ENCODE measurements at regions not wholly inside any gene's neighbourhood (a gene's known extent, or its start where the extent isn't known, plus 50 kb on each side); places are given as distances from the start of the nearest gene placed in this dataset.
"Not testable (repeated sequence)": the region's sequence is repeated elsewhere in the genome, so short reads cannot be mapped to it uniquely, and the experiment has no call there.

GRCh38 chr11:69869311-69869939 lies 50.2 kb upstream of the FGF3 start:
- no peak for DNase-seq

DNA sequence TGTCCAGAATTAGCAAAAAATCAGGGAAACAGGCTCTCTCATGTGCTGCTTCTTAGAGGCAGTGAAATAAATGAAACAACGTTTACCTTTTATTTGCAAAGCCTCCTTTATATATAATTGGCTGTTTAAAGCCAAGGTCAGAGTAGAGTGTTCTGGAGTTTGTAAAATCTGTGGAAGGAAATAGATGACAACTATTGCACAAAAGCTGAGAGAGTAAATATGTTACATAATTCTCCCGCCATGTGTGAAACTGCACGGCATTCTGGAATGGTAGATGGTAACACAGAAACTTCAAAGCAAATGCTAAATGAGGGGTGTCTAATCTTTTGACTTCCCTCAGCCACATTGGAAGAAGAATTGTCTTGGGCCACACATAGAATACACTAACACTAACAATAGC lies 51.5 kb upstream of the FGF3 start:
- no peak for DNase-seq

- no peak for DNase-seq
These were observed 54.2 kb upstream of the FGF3 start for GRCh38 chr11:69873166-69874077.

GRCh38 chr11:69874178-69874983 lies 55.2 kb upstream of the FGF3 start:
- no peak for DNase-seq

- no peak for DNase-seq
These were observed 55.9 kb upstream of the FGF3 start for GRCh38 chr11:69874984-69875624.

DNA sequence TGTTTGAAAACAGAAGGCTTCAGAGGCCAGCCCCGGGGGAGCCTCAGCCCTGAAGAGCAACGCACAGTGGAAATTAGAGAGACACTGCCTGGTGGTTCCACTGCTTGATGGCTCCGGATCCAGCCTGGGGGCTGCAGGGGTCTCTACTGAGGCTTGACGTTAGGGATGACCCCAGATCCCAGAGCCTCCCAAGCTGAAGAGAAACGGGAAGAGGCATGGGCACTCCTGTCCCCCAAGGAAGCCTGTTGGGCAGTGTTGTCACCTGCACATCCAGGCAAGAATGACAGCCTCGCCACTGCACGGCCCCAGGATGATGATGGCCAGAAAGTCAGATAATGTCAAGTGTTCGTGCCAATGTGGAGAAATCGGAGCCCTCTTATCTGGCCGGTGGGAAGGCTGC lies 56.8 kb upstream of the FGF3 start:
- DNase-seq: no peak

- DNase-seq: no peak
These were observed 58.0 kb upstream of the FGF3 start for GRCh38 chr11:69877235-69877634.

GRCh38 chr11:69877704-69878103 lies 58.5 kb upstream of the FGF3 start:
- DNase-seq: not testable (repeated sequence)

DNA sequence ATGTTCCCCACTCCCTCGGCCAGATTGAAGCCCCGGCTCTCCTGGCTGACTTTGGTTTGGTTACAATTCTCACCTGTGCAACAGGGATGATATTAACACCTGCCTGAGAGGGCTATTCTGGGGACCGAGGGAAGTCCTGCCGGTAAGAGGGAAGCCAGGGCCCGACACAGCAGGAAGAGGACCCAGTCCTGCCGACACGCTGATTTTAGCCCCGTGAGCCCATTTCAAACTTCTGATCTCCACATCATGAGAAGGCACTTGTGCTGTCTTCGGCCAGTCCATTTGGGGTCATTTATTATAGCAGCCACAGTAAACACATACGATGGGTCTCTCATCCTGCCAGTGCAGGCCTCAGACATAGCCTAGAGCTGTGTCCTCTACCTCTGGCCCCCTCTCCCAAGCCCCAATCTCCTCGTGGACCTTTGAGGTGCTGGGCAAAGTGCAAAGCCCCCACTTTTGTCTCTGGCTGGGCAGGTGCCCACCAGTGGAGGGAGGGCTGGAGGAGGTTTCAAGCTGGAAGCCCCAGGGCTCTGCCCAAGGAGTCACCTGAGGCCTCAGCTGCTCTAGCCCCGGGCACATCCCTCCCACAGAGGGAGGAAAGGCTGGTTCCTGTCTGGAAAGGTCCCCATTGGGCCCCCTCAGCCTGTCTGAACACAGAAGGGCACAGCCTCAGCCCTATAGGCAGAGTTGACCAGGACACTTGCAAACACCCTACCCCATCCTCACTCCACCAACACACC lies 59.1 kb upstream of the FGF3 start:
- DNase-seq: no peak

DNA sequence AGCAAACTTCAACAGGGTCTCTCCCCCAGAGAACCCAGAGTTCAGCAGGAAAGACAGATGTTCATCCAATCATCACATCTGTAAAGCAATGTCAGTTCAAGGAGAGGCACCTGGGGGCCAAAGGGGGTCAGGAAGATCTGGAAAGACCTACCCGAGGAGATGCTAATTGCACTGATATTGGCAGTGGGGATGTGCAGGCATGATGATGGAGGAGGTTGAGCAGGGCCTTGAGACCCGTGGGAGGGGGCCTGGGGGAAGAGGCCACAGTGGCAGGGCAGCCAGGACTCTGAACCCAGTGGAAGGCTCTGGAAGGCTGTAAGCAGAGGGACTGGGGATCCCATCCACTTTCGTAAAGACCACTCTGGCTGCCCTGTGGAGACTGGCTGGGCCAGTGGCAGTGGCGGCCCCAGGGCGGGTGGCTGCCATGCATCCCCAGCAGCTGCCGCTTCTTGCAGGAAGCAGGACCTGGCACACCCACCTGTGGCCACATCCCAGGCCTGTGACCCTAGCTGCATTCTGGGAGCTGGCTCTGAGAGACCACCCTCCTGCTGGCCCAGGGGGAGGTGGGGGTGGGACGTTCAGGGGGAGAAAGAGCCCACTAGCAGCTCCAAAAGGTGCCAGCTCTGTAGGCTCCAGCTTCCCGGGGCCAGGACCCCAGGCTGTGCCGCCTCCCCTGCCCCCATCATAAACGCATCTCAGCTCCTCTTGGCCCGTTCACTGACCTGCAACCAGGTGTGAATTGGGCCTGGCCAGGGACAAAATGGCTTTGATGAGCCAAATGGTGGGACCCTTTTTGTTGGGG lies 59.9 kb upstream of the FGF3 start:
- no peak for DNase-seq

GRCh38 chr11:69879729-69880005 lies 60.5 kb upstream of the FGF3 start:
- no peak for DNase-seq

DNA sequence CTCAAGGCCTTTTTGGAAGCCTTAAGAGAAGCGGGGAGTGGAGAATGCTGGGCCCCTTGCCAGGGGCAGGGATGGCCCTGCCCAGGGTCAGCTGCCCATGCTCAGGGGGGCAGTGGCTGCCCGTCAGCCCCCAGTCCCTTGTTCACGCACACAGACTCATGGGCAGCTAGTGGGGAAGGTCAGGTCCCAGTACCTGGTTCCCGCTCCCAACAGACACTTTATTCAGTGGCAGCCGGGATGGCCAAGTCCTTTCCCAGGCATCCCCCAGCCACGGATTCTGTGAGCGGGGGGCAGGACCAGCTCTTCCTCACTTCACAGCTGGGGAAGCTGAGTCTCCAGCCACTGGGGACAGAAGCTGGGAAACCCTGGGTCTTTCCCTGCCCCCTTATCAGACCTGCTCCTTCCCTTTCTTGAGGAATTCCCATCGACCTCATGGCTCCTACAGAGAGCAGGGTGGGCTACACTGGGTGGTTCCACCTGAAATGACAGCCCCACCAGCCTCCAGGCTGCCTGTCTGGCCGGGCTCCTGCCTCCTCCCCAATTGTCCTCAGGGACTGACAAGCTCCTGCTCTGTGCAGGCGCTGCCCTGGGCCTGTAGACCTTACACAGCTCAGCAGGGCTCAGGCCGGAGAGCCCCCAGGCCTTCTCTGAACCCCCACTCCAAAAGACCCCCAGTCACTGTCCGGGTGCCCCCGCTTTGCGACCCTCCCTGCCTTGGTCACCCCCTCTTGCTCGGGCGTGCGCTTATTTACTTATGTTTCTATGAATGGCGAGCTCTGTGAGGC lies 61.0 kb upstream of the FGF3 start:
- no peak for DNase-seq

- no peak for DNase-seq
These were observed 61.7 kb upstream of the FGF3 start for GRCh38 chr11:69880826-69881445.

GRCh38 chr11:69881467-69882269 lies 62.5 kb upstream of the FGF3 start:
- DNase-seq: no peak

- DNase-seq: no peak
These were observed 63.0 kb upstream of the FGF3 start for GRCh38 chr11:69882270-69882608.

DNA sequence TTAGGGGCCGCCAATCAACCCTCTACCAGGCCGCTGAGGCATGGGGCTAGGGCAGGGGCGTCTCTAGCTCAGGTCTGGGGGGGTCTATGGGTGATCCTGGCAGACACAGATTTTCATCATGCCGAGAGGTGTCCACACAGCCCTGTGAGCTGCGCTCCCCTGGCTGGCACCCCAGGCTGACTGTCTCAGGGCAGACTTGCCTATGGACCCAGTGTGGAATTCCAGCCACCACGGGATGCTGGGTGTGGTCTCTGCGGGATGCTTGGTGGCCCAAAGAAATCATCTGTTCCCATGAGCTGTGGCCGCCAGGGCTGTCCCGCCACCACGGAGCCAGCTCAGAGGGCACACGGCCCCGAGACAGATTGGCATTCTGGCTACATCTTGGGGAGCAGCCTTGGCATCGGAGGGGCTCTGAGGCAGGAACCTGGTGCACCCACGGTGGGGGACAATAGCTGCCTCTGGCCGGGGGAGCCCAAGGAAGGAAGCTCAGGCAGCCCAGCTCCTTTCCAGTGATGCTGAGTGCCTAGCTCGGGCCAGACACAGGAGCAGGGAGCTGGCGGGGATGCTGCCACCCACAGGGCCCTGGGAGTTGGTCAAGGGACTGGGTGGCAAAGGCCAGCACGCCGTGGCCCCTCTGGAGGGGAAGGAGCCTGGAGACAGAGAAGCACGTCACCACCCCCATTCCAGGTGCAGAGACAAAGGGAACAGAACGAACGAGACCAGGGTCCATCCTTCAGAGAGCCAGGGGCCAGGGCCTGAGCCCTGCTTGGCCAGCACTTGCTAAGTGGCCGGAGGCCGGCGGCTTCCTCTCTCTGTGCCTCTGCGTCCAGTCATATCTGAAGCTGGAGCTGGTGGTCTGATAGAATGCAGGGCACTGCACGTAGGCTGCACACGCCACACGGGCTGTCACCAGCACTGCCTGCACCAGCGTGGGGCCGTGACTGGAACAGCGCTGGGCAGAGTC lies 64.4 kb upstream of the FGF3 start:
- DNase-seq: no peak

DNA sequence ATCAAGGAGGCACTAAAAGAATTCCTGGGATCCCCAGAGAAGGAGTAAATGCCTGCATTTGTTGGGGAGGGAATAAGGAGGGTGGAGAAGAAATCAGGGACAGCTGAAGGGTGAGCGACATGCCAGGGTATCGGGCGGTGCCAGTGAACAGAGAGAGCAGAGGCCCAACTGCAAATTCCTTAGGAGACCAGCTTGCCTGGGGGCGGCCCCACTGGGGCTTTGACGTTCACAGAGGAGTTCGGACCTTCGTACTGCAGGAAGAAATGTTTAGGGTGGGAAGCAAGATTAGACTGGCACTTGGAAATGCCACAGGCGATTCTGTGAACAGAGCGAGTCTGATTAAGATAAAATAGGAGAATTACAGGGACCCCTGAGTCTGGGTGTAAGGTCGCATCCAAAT lies 65.1 kb upstream of the FGF3 start:
- DNase-seq: no peak

GRCh38 chr11:69884751-69885150 lies 65.5 kb upstream of the FGF3 start:
- no peak for DNase-seq

All from NCI-H2029 (cell line).